ENCODE measurements at regions not wholly inside any gene's neighbourhood (a gene's known extent, or its start where the extent isn't known, plus 50 kb on each side); places are given as distances from the start of the nearest gene placed in this dataset.

DNA sequence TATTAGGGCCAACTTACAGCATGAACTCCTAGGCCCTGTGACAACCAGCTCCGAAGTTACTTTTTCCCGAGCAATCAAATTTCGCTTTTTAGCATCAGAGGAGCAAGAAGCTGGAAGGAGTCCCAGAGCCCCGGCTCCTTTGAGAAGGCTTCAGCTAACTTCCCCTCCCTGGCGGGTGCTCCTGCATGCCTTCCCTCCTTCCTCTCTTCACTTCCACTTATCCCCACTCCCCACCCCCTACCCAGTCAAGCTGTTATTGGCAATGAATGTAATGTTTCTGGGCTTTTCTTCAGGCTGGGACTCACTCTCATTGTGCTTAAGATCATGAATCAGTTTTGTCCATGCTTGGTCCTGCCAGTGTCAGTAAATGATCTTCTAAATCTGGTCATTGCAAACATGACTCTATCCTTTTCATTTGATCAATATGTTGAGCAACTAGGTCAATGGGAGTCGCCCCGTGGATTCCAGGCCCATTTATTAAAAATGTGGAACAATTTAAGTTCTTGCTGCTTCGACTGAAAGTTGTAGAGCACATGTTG lies 94.5 kb upstream of the TSPAN2 start:
- Mint-ChIP-seq H3K4me1 (peaks cover 0 to 2% (median 0%) of the 10 kb centered on the region in 4 donors), H3K4me3 (no peak overlapping the region), H3K36me3 (no peaks in the 10 kb centered on the region), H3K27ac (no peak overlapping the region), H3K9me3 (no peaks in the 10 kb centered on the region), H3K27me3 (no peaks in the 10 kb centered on the region)
- H3K4me1 ChIP-seq (ENCODE audit: control insufficient read depth, insufficient read depth, low read length, poor library complexity, severe bottlenecking): no peaks in the 10 kb centered on the region
- DNase-seq (no peak), ATAC-seq (ENCODE audit: low read depth in 2 of 2) (no peak)
- no peak overlapping the region for H3K27ac ChIP-seq (ENCODE audit: insufficient read depth, low read length, poor library complexity, severe bottlenecking)
- no peaks in the 10 kb centered on the region for H3K36me3 ChIP-seq (ENCODE audit: control insufficient read depth, insufficient read depth, low read length)
- H3K4me3 ChIP-seq (ENCODE audit: low read depth, low read length): no peak overlapping the region
- H3K9me3 ChIP-seq (ENCODE audit: control insufficient read depth in 2 of 2, low read length in 2 of 2): no peaks in the 10 kb centered on the region
- H3K27me3 ChIP-seq (ENCODE audit: control insufficient read depth, insufficient read depth, low read length): no peaks in the 10 kb centered on the region

DNA sequence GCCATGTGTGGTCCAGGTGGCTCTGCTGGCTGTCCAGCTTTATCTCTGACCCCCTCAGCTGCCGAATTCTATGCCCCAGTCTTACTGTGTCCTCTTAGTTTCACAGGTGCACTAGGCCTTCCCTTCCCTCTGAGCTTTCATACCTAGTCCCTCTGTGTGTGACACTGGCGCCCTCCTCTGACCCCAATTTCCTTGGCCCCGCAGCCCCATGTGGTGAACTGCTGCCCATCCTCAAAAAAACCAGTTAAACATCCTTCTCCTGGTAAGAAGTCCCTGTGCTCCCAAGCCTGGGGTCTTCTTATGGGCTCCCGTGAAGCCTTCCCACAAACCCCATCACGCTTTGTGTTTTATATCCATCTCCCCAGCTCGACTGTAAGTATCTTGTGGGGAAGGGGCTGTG lies 93.9 kb upstream of the TSPAN2 start:
- H3K4me1 ChIP-seq (ENCODE audit: control insufficient read depth, insufficient read depth, low read length, poor library complexity, severe bottlenecking): no peaks in the 10 kb centered on the region
- Mint-ChIP-seq H3K27ac (no peak overlapping the region), H3K4me1 (peaks cover 0 to 2% (median 0%) of the 10 kb centered on the region in 4 donors), H3K36me3 (no peaks in the 10 kb centered on the region), H3K9me3 (no peaks in the 10 kb centered on the region), H3K4me3 (no peak overlapping the region), H3K27me3 (no peaks in the 10 kb centered on the region)
- no peaks in the 10 kb centered on the region for H3K36me3 ChIP-seq (ENCODE audit: control insufficient read depth, insufficient read depth, low read length)
- H3K4me3 ChIP-seq (ENCODE audit: low read depth, low read length): no peak overlapping the region
- DNase-seq: no peak
- H3K9me3 ChIP-seq (ENCODE audit: control insufficient read depth in 2 of 2, low read length in 2 of 2): no peaks in the 10 kb centered on the region
- no peak overlapping the region for H3K27ac ChIP-seq (ENCODE audit: insufficient read depth, low read length, poor library complexity, severe bottlenecking)
- H3K27me3 ChIP-seq (ENCODE audit: control insufficient read depth, insufficient read depth, low read length): no peaks in the 10 kb centered on the region
- ATAC-seq (ENCODE audit: low read depth in 2 of 2): no peak

DNA sequence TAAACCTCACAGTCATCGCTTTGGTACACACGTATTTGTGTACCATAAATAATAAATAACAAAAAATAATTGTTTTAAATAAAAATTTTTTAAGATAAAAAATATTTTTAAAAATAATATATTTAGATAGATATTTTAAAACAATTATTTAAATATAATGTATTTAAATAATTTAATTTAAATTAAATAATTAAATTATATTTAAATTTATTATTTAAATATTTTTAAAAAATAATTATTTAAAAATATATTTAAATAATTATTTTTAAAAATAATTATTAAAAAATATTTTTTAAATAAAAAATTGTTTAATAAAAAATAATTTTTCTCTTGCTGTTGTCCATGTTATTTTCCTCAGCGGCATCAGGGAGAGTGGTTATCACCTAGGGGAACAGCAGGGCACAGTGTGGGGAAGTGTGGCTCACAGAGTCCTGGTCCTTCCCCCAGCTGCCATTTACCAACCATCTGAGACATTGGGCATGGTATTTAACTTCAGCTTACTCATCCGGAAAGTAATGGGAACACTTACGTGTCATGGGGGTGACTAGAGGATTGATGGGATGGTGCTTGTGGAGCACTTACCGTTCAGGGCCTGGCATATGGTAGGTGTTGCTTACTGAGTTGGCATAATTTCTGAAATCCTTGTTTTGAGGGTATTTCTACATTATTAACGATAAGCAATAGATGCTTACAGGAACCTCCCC lies 92.9 kb upstream of the TSPAN2 start:
- Histone ChIP-seq H3K4me3 (ENCODE audit: low read depth, low read length) (no peak overlapping the region), H3K4me1 (ENCODE audit: control insufficient read depth, insufficient read depth, low read length, poor library complexity, severe bottlenecking) (no peaks in the 10 kb centered on the region), H3K27ac (ENCODE audit: insufficient read depth, low read length, poor library complexity, severe bottlenecking) (no peak overlapping the region), H3K36me3 (ENCODE audit: control insufficient read depth, insufficient read depth, low read length) (no peaks in the 10 kb centered on the region), H3K27me3 (ENCODE audit: control insufficient read depth, insufficient read depth, low read length) (no peaks in the 10 kb centered on the region), H3K9me3 (ENCODE audit: control insufficient read depth in 2 of 2, low read length in 2 of 2) (no peaks in the 10 kb centered on the region)
- H3K36me3 Mint-ChIP-seq: no peaks in the 10 kb centered on the region
- peaks cover 0 to 2% (median 0%) of the 10 kb centered on the region in 4 donors for H3K4me1 Mint-ChIP-seq
- no peaks in the 10 kb centered on the region for H3K27me3 Mint-ChIP-seq
- no peaks in the 10 kb centered on the region for H3K9me3 Mint-ChIP-seq
- DNase-seq: no peak
- H3K4me3 Mint-ChIP-seq: no peak overlapping the region
- ATAC-seq (ENCODE audit: low read depth in 2 of 2): no peak
- H3K27ac Mint-ChIP-seq: no peak overlapping the region

- no peaks in the 10 kb centered on the region for H3K9me3 Mint-ChIP-seq
- Histone ChIP-seq H3K36me3 (ENCODE audit: control insufficient read depth, insufficient read depth, low read length) (no peaks in the 10 kb centered on the region), H3K4me1 (ENCODE audit: control insufficient read depth, insufficient read depth, low read length, poor library complexity, severe bottlenecking) (no peaks in the 10 kb centered on the region), H3K9me3 (ENCODE audit: control insufficient read depth in 2 of 2, low read length in 2 of 2) (no peaks in the 10 kb centered on the region), H3K27me3 (ENCODE audit: control insufficient read depth, insufficient read depth, low read length) (no peaks in the 10 kb centered on the region), H3K27ac (ENCODE audit: insufficient read depth, low read length, poor library complexity, severe bottlenecking) (no peak overlapping the region), H3K4me3 (ENCODE audit: low read depth, low read length) (no peak overlapping the region)
- no peak overlapping the region for H3K27ac Mint-ChIP-seq
- H3K36me3 Mint-ChIP-seq: no peaks in the 10 kb centered on the region
- DNase-seq: no peak
- H3K4me3 Mint-ChIP-seq: no peak overlapping the region
- H3K4me1 Mint-ChIP-seq: peaks cover 0 to 2% (median 0%) of the 10 kb centered on the region in 4 donors
- no peaks in the 10 kb centered on the region for H3K27me3 Mint-ChIP-seq
- no peak for ATAC-seq (ENCODE audit: low read depth in 2 of 2)
Observed at GRCh38 chr1:115181231-115181630, 91.9 kb upstream of the TSPAN2 start.

DNA sequence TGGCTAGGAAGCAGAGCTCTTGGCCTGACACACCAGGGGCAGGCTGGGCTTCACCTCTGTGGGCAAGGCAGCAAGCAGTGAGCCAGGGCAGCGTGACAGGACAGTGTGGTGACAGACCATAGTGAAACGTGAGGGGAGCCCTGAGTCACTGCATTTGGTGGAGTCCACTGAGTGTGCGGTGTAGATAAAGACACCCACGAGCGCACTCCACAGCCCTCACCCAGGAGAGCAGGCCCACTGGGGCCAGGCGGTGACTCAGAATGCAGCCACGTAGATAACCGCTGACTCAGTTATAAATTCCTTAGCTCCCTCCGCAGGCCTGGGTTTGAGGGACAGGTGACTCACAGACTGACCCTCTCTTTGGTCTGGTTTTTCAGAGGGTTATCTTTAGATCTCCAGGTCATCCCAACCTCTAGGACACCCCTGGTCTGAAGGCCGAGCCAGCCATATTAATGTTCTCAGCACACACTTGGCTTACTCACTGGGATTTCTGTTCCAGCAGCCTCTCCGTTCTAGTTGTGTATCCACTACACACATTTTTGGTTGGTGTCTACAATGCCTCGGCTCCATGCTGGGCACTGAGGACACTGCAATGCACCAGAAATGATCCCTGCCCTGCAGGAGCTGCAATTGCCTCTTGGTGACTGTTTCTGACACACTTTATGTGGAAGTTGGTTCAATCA lies 90.2 kb upstream of the TSPAN2 start:
- H3K27me3 ChIP-seq (ENCODE audit: control insufficient read depth, insufficient read depth, low read length): no peaks in the 10 kb centered on the region
- no peaks in the 10 kb centered on the region for H3K4me1 ChIP-seq (ENCODE audit: control insufficient read depth, insufficient read depth, low read length, poor library complexity, severe bottlenecking)
- no peak overlapping the region for H3K4me3 ChIP-seq (ENCODE audit: low read depth, low read length)
- Mint-ChIP-seq H3K9me3 (no peaks in the 10 kb centered on the region), H3K27me3 (peaks cover 8% of the 10 kb centered on the region), H3K36me3 (no peaks in the 10 kb centered on the region), H3K4me3 (no peak overlapping the region), H3K27ac (no peak overlapping the region), H3K4me1 (no peaks in the 10 kb centered on the region)
- ATAC-seq (ENCODE audit: low read depth in 2 of 2) (no peak), DNase-seq (no peak)
- no peaks in the 10 kb centered on the region for H3K36me3 ChIP-seq (ENCODE audit: control insufficient read depth, insufficient read depth, low read length)
- no peak overlapping the region for H3K27ac ChIP-seq (ENCODE audit: insufficient read depth, low read length, poor library complexity, severe bottlenecking)
- no peaks in the 10 kb centered on the region for H3K9me3 ChIP-seq (ENCODE audit: control insufficient read depth in 2 of 2, low read length in 2 of 2)

GRCh38 chr1:115176189-115176588 lies 86.9 kb upstream of the TSPAN2 start:
- Histone ChIP-seq H3K27ac (ENCODE audit: insufficient read depth, low read length, poor library complexity, severe bottlenecking) (no peak overlapping the region), H3K27me3 (ENCODE audit: control insufficient read depth, insufficient read depth, low read length) (no peaks in the 10 kb centered on the region), H3K4me3 (ENCODE audit: low read depth, low read length) (no peak overlapping the region), H3K36me3 (ENCODE audit: control insufficient read depth, insufficient read depth, low read length) (no peaks in the 10 kb centered on the region), H3K4me1 (ENCODE audit: control insufficient read depth, insufficient read depth, low read length, poor library complexity, severe bottlenecking) (no peaks in the 10 kb centered on the region), H3K9me3 (ENCODE audit: control insufficient read depth in 2 of 2, low read length in 2 of 2) (no peaks in the 10 kb centered on the region)
- Mint-ChIP-seq H3K4me3 (no peak overlapping the region), H3K36me3 (no peaks in the 10 kb centered on the region), H3K4me1 (no peaks in the 10 kb centered on the region), H3K9me3 (peaks cover 0 to 3% (median 0%) of the 10 kb centered on the region in 7 donors), H3K27me3 (peaks cover 15% of the 10 kb centered on the region), H3K27ac (no peak overlapping the region)
- DNase-seq (no peak), ATAC-seq (ENCODE audit: low read depth in 2 of 2) (no peak)

- no peak overlapping the region for H3K27ac Mint-ChIP-seq
- no peaks in the 10 kb centered on the region for H3K36me3 ChIP-seq (ENCODE audit: control insufficient read depth, insufficient read depth, low read length)
- H3K27me3 Mint-ChIP-seq: peaks cover 19% of the 10 kb centered on the region
- H3K9me3 ChIP-seq (ENCODE audit: control insufficient read depth in 2 of 2, low read length in 2 of 2): no peaks in the 10 kb centered on the region
- H3K4me3 ChIP-seq (ENCODE audit: low read depth, low read length): no peak overlapping the region
- H3K9me3 Mint-ChIP-seq: peaks cover 0 to 3% (median 0%) of the 10 kb centered on the region in 7 donors
- H3K4me1 Mint-ChIP-seq: no peaks in the 10 kb centered on the region
- no peak for DNase-seq
- ATAC-seq (ENCODE audit: low read depth in 2 of 2): no peak
- H3K36me3 Mint-ChIP-seq: no peaks in the 10 kb centered on the region
- H3K27me3 ChIP-seq (ENCODE audit: control insufficient read depth, insufficient read depth, low read length): no peaks in the 10 kb centered on the region
- no peak overlapping the region for H3K27ac ChIP-seq (ENCODE audit: insufficient read depth, low read length, poor library complexity, severe bottlenecking)
- no peak overlapping the region for H3K4me3 Mint-ChIP-seq
- no peaks in the 10 kb centered on the region for H3K4me1 ChIP-seq (ENCODE audit: control insufficient read depth, insufficient read depth, low read length, poor library complexity, severe bottlenecking)
Observed at GRCh38 chr1:115175596-115175995, 86.3 kb upstream of the TSPAN2 start.

DNA sequence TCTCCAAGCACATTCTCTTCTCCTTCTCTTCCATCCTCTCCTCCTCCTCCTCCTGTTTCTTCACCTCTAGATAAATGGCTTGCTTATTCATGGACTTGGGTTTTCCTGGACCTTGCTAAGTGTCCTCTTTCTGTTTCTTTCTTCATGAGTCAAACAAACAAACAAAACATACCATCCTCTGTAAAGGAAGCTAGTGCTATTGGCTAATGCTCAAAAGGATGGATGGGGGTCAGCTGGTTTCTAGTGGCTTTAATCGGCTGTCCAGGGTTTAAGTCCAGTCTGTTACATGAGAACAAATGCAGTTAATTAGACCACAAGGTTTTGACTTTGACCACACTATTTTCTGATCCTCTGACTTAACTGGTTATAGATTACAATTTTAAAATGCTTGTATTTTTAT lies 83.8 kb upstream of the TSPAN2 start:
- no peak overlapping the region for H3K27ac ChIP-seq (ENCODE audit: insufficient read depth, low read length, poor library complexity, severe bottlenecking)
- no peaks in the 10 kb centered on the region for H3K36me3 Mint-ChIP-seq
- H3K9me3 Mint-ChIP-seq: peaks cover 0 to 3% (median 0%) of the 10 kb centered on the region in 7 donors
- H3K27me3 ChIP-seq (ENCODE audit: control insufficient read depth, insufficient read depth, low read length): no peaks in the 10 kb centered on the region
- H3K4me3 ChIP-seq (ENCODE audit: low read depth, low read length): no peak overlapping the region
- H3K4me1 ChIP-seq (ENCODE audit: control insufficient read depth, insufficient read depth, low read length, poor library complexity, severe bottlenecking): no peaks in the 10 kb centered on the region
- H3K9me3 ChIP-seq (ENCODE audit: control insufficient read depth in 2 of 2, low read length in 2 of 2): no peaks in the 10 kb centered on the region
- no peaks in the 10 kb centered on the region for H3K4me1 Mint-ChIP-seq
- DNase-seq (no peak), ATAC-seq (ENCODE audit: low read depth in 2 of 2) (no peak)
- no peak overlapping the region for H3K4me3 Mint-ChIP-seq
- H3K27ac Mint-ChIP-seq: no peak overlapping the region
- peaks cover 24% of the 10 kb centered on the region for H3K27me3 Mint-ChIP-seq
- no peaks in the 10 kb centered on the region for H3K36me3 ChIP-seq (ENCODE audit: control insufficient read depth, insufficient read depth, low read length)
